ENCODE measurements at regions not wholly inside any gene's neighbourhood (a gene's known extent, or its start where the extent isn't known, plus 50 kb on each side); places are given as distances from the start of the nearest gene placed in this dataset.

- H3K79me1 ChIP-seq (ENCODE audit: low read depth in 1 of 2, low read length in 2 of 2) = no peaks in the 10 kb centered on the region
- no peaks in the 10 kb centered on the region for H4K20me1 ChIP-seq (ENCODE audit: insufficient read depth, low read length)
- ATAC-seq (ENCODE audit: low read depth) = no peak
- H3K36me3 ChIP-seq (ENCODE audit: control insufficient read depth, insufficient read depth, low read length) = no peaks in the 10 kb centered on the region
- ChIA-PET POLR2A (ENCODE audit: unreplicated experiment) (no interaction called here), CTCF (no interaction called here)
- no peaks in the 10 kb centered on the region for H3K4me1 ChIP-seq (ENCODE audit: control insufficient read depth, insufficient read depth, low read length)
- no peak overlapping the region for H3K4me2 ChIP-seq (ENCODE audit: low read depth, low read length)
- in situ Hi-C loops (cut with MboI; ENCODE audit: low sequenced_read_pairs) = no loop called here
- H2BK5ac ChIP-seq (ENCODE audit: low read depth, low read length, poor library complexity, severe bottlenecking) = no peak overlapping the region
- H3K56ac ChIP-seq (ENCODE audit: extremely low read depth, insufficient read depth, low read length) = no peak overlapping the region
- 17% methylated on average over 1 of the region's 6 CpGs; no CpG with 5 or more reads in 1 of the 2 experiments for WGBS, 2 experiments (ENCODE audit: extremely low coverage in 2 of 2, insufficient read length in 1 of 2)
- peaks cover 26% of the 10 kb centered on the region for H3K9me3 ChIP-seq (ENCODE audit: control insufficient read depth, insufficient read depth, low read length)
- no peaks in the 10 kb centered on the region for H3K27me3 ChIP-seq (ENCODE audit: control insufficient read depth, insufficient read depth, low read length)
- intact Hi-C loops (cut with micrococcal nuclease) = no loop called here
- no peak for DNase-seq
- TF ChIP-seq ELK1 (IDR thresholded peaks at IDR 0.05; ENCODE audit: borderline replicate concordance, low read depth, low read length) (no peak), CHD1 (IDR thresholded peaks at IDR 0.05; ENCODE audit: low read depth, low read length) (no peak), CTCF (conservative IDR thresholded peaks at IDR 0.05; ENCODE audit: low read depth, low read length) (no peak), BHLHE40 (IDR thresholded peaks at IDR 0.05; ENCODE audit: low read depth, low read length) (no peak), SMC3 (IDR thresholded peaks at IDR 0.05; ENCODE audit: low read depth, low read length) (no peak), RFX5 (IDR thresholded peaks at IDR 0.05; ENCODE audit: low read depth, low read length) (no peak), RCOR1 (IDR thresholded peaks at IDR 0.05; ENCODE audit: insufficient replicate concordance, low read length) (no peak), MAZ (IDR thresholded peaks at IDR 0.05; ENCODE audit: borderline replicate concordance, low read depth, low read length) (no peak)
- no peak overlapping the region for H3K4me3 ChIP-seq (ENCODE audit: insufficient read depth, low read depth, low read length)
- H2AK5ac ChIP-seq (ENCODE audit: low read depth, low read length) = no peak overlapping the region
- H4K91ac ChIP-seq (ENCODE audit: insufficient read depth, low read depth, low read length) = no peak overlapping the region
- H2BK15ac ChIP-seq (ENCODE audit: low read depth, low read length) = no peak overlapping the region
- no peak overlapping the region for H3K4ac ChIP-seq (ENCODE audit: low read depth, low read length)
- dilution Hi-C loops (cut with HindIII; ENCODE audit: low sequenced_read_pairs, unreplicated experiment) = no loop called here
- H4K5ac ChIP-seq (ENCODE audit: low read depth, low read length) = no peak overlapping the region
- no peak overlapping the region for H3K27ac ChIP-seq (ENCODE audit: insufficient read depth, low read length)
- no peak overlapping the region for H3K23ac ChIP-seq (ENCODE audit: low read depth, low read length)
- H3K14ac ChIP-seq (replicated peaks; ENCODE audit: low read depth, low read length) = no peak overlapping the region
- no peak overlapping the region for H3K18ac ChIP-seq (ENCODE audit: low read depth, low read length)
- no peak overlapping the region for H3K9ac ChIP-seq (ENCODE audit: low read depth, low read length)
- BruUV-seq (replicated peaks) = no TSS peak
- no peak overlapping the region for H2AK9ac ChIP-seq (replicated peaks; ENCODE audit: low read depth, low read length, poor library complexity)
- no peak overlapping the region for H2BK20ac ChIP-seq (ENCODE audit: low read depth, low read length)
- no peak overlapping the region for H4K8ac ChIP-seq (ENCODE audit: low read depth in 2 of 2, low read length in 2 of 2)
- no peak overlapping the region for H2BK120ac ChIP-seq (ENCODE audit: low read depth, low read length)
- H3K9me1 ChIP-seq (ENCODE audit: insufficient read depth, low read length) = no peaks in the 10 kb centered on the region
- H2AFZ ChIP-seq (replicated peaks; ENCODE audit: low read length, poor library complexity) = no peak overlapping the region
These were observed 83.5 kb downstream of the SHOX start for GRCh38 chrX:714131-714530.
